GM12891 (cell line): ENCODE measurements at regions not wholly inside any gene's neighbourhood (a gene's known extent, or its start where the extent isn't known, plus 50 kb on each side); places are given as distances from the start of the nearest gene placed in this dataset.

Experiments used
- POLR2A ChIP-seq: IDR thresholded peaks from 2 replicates; pipeline ENCODE4 v1.6.1; 2011; ENCODE audit warnings: low read depth, low read length, control low read depth
- POLR2AphosphoS5 ChIP-seq: IDR thresholded peaks from 2 replicates; pipeline ENCODE4 v1.6.1; 2011; ENCODE audit warnings: low read depth, low read length, control low read depth
- SPI1 ChIP-seq: IDR thresholded peaks from 2 replicates; pipeline ENCODE4 v1.6.1; 2011; ENCODE audit warnings: low read depth, low read length, control low read depth
- TAF1 ChIP-seq: IDR thresholded peaks from 2 replicates; pipeline ENCODE4 v1.6.1; 2011; ENCODE audit warnings: low read depth, low read length, control low read depth

DNA sequence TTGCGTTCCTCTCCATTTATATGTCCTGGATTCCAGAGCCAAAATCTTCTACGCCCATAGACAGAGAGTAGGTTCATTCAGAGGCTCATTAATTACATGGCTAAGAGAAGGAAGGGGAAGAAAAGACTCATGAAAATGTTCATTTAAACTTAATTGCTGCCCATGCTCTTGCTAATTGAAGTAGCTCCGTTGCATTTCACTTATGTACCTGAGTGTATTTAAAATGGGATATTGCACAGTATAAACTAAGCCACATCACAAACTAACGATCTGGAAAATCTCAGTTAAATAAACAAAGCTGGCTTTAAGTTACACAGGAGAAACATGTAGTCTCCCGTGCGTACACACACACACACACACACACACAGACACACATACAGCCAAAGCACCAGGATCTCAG, 269.2 kb downstream of the CDC5L start:
- TF ChIP-seq POLR2AphosphoS5 (no peak), POLR2A (no peak), TAF1 (no peak), SPI1 (no peak)
